HepG2 (cell line): ENCODE measurements at regions not wholly inside any gene's neighbourhood (a gene's known extent, or its start where the extent isn't known, plus 50 kb on each side); places are given as distances from the start of the nearest gene placed in this dataset.

ENCODE experiments used
- CHD2 ChIP-seq: IDR thresholded peaks from 2 replicates; pipeline ENCODE4 v1.6.1; 2011; ENCODE audit warnings: low read depth, low read length, improper control_type of control experiment
- EP300 ChIP-seq, 3 experiments: sonication (generic) in 1 of 3; formaldehyde crosslinking in 1 of 3; IDR thresholded peaks; 2 replicates each; pipeline versions ENCODE4 v1.5.1 to v1.6.1; 2011 to 2020; ENCODE audit warnings: low read depth in 2 of 3, low read length in 2 of 3, borderline replicate concordance in 1 of 3, improper control_type of control experiment in 1 of 3, mild to moderate bottlenecking in 1 of 3, missing genetic modification reagents in 1 of 3, moderate library complexity in 1 of 3
- MXI1 ChIP-seq: IDR thresholded peaks from 3 replicates; pipeline ENCODE4 v1.6.1; 2012; ENCODE audit warnings: low read depth, low read length, inconsistent platforms, borderline replicate concordance
- PITX1 ChIP-seq: sonication (generic); formaldehyde crosslinking; IDR thresholded peaks from 2 replicates; pipeline ENCODE4 v1.5.1; 2020; ENCODE audit warnings: mild to moderate bottlenecking, missing genetic modification reagents
- SOX5 ChIP-seq: IDR thresholded peaks from 2 replicates; pipeline ENCODE4 v1.6.1; 2016; ENCODE audit warnings: borderline replicate concordance
- SRSF1 ChIP-seq: fragments of 200-400 bp; formaldehyde crosslinking; optimal IDR thresholded peaks from 2 replicates; pipeline ENCODE3; 2017; ENCODE audit warnings: mild to moderate bottlenecking, low read depth, low read length, moderate library complexity
- TCF12 ChIP-seq, 2 experiments: fragments of 450-650 bp in 1 of 2; sonication (generic) in 1 of 2; formaldehyde crosslinking in 1 of 2; IDR thresholded peaks; 2 replicates each; pipeline versions ENCODE4 v1.6.1 to v1.8.0; 2017 to 2022; ENCODE audit warnings: antibody characterized with exemption in 1 of 2, mild to moderate bottlenecking in 1 of 2, missing genetic modification reagents in 1 of 2, moderate library complexity in 1 of 2
- TF ChIP-seq, protein P1 (sequence below): sonication (generic); formaldehyde crosslinking; IDR thresholded peaks from 2 replicates; pipeline ENCODE4 v1.5.0; 2020; ENCODE audit warnings: mild to moderate bottlenecking, missing genetic modification reagents, moderate library complexity

DNA sequence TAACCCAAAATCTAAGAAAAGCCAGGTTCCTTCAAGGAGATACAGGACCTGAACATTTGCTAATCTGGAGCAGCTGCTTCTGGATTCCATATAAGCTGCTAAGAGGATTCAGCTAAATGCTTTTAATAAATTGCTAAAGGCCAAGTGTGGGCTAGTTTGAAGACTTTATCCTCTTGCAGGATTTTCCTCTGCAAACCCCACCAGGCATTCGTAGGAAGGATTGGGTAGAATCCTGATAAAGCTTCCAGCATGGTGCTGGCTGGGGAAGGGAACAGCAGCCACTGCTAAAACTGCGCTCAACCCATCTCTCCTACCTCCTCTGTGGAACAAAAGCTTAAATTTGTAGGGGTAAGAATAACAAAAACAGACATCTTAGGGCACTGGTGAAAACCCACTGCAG lies 61.3 kb upstream of the TAB3 start:
- TF ChIP-seq, protein P1, sequence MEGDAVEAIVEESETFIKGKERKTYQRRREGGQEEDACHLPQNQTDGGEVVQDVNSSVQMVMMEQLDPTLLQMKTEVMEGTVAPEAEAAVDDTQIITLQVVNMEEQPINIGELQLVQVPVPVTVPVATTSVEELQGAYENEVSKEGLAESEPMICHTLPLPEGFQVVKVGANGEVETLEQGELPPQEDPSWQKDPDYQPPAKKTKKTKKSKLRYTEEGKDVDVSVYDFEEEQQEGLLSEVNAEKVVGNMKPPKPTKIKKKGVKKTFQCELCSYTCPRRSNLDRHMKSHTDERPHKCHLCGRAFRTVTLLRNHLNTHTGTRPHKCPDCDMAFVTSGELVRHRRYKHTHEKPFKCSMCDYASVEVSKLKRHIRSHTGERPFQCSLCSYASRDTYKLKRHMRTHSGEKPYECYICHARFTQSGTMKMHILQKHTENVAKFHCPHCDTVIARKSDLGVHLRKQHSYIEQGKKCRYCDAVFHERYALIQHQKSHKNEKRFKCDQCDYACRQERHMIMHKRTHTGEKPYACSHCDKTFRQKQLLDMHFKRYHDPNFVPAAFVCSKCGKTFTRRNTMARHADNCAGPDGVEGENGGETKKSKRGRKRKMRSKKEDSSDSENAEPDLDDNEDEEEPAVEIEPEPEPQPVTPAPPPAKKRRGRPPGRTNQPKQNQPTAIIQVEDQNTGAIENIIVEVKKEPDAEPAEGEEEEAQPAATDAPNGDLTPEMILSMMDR (CRISPR knock-in tag) = no peak
- no peak for TF ChIP-seq CHD2
- TF ChIP-seq PITX1 (CRISPR knock-in tag) = no peak
- TF ChIP-seq TCF12 (IDR thresholded peaks at IDR 0.05) = no peak
- no peak for TF ChIP-seq TCF12 (CRISPR knock-in tag; IDR thresholded peaks at IDR 0.05)
- no peak for TF ChIP-seq SOX5 (CRISPR knock-in tag)
- TF ChIP-seq EP300 (IDR thresholded peaks at IDR 0.05; ENCODE audit: low read depth in 2 of 2, low read length in 2 of 2) = no peak
- TF ChIP-seq EP300 (CRISPR knock-in tag; IDR thresholded peaks at IDR 0.05; ENCODE audit: borderline replicate concordance) = no peak
- TF ChIP-seq MXI1 = no peak
- TF ChIP-seq SRSF1 = no peak
